ENCODE measurements at regions not wholly inside any gene's neighbourhood (a gene's known extent, or its start where the extent isn't known, plus 50 kb on each side); places are given as distances from the start of the nearest gene placed in this dataset.

- no peak for TF ChIP-seq ATF4 (CRISPR knock-in tag; IDR thresholded peaks at IDR 0.05)
- TF ChIP-seq ZNF891 (CRISPR knock-in tag; IDR thresholded peaks at IDR 0.05): no peak
Observed at GRCh38 chr2:228722311-228722710, 540.8 kb upstream of the SPHKAP start (continued).

- no peaks in the 10 kb centered on the region for H3K36me3 ChIP-seq (replicated peaks in 1 of 2; ENCODE audit: control insufficient read depth in 1 of 2, insufficient read depth in 2 of 2, low read length in 2 of 2)
- CTCF ChIA-PET (ENCODE audit: low intra/inter-chr PET ratio, low total read pairs): no interaction called here
- H3K9ac ChIP-seq (ENCODE audit: insufficient read depth, low read depth, low read length): no peak overlapping the region
- ATAC-seq: no peak
- intact Hi-C loops (cut with micrococcal nuclease; ENCODE audit: unreplicated experiment): no loop called here
- FAIRE-seq: no peak
- no peaks in the 10 kb centered on the region for H3K4me1 ChIP-seq (ENCODE audit: insufficient read depth, low read length)
- no peaks in the 10 kb centered on the region for H3K27me3 ChIP-seq (ENCODE audit: control insufficient read depth in 1 of 2, insufficient read depth in 2 of 2, low read length in 2 of 2)
- no peak overlapping the region for H3K27ac ChIP-seq (ENCODE audit: extremely low read length, insufficient read depth, low read length)
- BruUV-seq (replicated peaks): no TSS peak
- H4K20me1 ChIP-seq (ENCODE audit: insufficient read depth, low read length): no peaks in the 10 kb centered on the region
- POLR2A ChIA-PET: no interaction called here
- no peak overlapping the region for H2AFZ ChIP-seq (ENCODE audit: low read length)
- WGBS (ENCODE audit: low lambda C conversion rate): 49% methylated on average over 1 of the region's 1 CpG
- in situ Hi-C loops (cut with HindIII; ENCODE audit: extremely low pct_ligation_motif_present, low pct_unique_long_range_greater_than_20kb): no loop called here
- DNase-seq (ENCODE audit: low spot score): no peak
- H3K9me3 ChIP-seq (ENCODE audit: low read length): peaks cover 58% of the 10 kb centered on the region
- H3K4me3 ChIP-seq (replicated peaks in 1 of 3; ENCODE audit: insufficient read depth in 1 of 3, low read depth in 2 of 3, low read length in 3 of 3): no peak overlapping the region
- no peak overlapping the region for H3K4me2 ChIP-seq (ENCODE audit: low read depth, low read length)
- no peaks in the 10 kb centered on the region for H3K79me2 ChIP-seq (ENCODE audit: insufficient read depth, low read length)
- TF ChIP-seq ZUFSP (CRISPR knock-in tag; IDR thresholded peaks at IDR 0.05; ENCODE audit: borderline replicate concordance) (no peak), NFAT5 (CRISPR knock-in tag; IDR thresholded peaks at IDR 0.05) (no peak), CBFB (CRISPR knock-in tag; IDR thresholded peaks at IDR 0.05) (no peak), RAD21 (CRISPR knock-in tag; IDR thresholded peaks at IDR 0.05) (no peak), E2F5 (CRISPR knock-in tag; conservative IDR thresholded peaks at IDR 0.05) (no peak), REXO4 (CRISPR knock-in tag; IDR thresholded peaks at IDR 0.05; ENCODE audit: borderline replicate concordance) (no peak)
Observed at GRCh38 chr2:228720895-228721294, 539.4 kb upstream of the SPHKAP start.

All from HepG2 (cell line).